ENCODE measurements at regions not wholly inside any gene's neighbourhood (a gene's known extent, or its start where the extent isn't known, plus 50 kb on each side); places are given as distances from the start of the nearest gene placed in this dataset.

DNA sequence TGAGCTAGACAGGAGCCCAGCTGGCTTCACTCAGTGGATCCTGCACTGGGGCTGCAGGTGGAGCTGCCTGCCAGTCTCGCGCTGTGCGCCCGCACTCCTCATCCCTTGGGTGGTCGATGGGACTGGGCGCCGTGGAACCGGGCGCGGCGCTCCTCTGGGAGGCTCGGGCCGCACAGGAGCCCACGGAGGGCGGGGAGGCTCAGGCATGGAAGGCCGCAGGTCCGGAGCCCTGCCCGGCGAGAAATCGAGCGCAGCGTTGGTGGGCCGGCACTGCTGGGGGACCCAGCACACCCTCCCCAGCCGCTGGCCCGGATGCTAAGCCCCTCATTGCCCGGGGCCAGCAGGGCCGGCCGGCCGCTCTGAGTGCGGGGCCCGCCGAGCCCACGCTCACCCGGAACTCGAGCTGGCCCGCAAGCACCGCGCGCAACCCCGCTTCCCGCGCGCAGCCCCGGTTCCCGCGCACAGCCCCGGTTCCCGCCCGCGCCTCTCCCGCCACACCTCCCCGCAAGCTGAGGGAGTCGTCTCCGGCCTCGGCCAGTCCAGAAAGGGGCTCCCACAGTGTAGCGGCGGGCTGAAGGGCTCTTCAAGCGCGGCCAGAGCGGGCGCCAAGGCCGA is 1130.5 kb upstream of the FLRT2 start (continued):
- TF ChIP-seq, protein P1, sequence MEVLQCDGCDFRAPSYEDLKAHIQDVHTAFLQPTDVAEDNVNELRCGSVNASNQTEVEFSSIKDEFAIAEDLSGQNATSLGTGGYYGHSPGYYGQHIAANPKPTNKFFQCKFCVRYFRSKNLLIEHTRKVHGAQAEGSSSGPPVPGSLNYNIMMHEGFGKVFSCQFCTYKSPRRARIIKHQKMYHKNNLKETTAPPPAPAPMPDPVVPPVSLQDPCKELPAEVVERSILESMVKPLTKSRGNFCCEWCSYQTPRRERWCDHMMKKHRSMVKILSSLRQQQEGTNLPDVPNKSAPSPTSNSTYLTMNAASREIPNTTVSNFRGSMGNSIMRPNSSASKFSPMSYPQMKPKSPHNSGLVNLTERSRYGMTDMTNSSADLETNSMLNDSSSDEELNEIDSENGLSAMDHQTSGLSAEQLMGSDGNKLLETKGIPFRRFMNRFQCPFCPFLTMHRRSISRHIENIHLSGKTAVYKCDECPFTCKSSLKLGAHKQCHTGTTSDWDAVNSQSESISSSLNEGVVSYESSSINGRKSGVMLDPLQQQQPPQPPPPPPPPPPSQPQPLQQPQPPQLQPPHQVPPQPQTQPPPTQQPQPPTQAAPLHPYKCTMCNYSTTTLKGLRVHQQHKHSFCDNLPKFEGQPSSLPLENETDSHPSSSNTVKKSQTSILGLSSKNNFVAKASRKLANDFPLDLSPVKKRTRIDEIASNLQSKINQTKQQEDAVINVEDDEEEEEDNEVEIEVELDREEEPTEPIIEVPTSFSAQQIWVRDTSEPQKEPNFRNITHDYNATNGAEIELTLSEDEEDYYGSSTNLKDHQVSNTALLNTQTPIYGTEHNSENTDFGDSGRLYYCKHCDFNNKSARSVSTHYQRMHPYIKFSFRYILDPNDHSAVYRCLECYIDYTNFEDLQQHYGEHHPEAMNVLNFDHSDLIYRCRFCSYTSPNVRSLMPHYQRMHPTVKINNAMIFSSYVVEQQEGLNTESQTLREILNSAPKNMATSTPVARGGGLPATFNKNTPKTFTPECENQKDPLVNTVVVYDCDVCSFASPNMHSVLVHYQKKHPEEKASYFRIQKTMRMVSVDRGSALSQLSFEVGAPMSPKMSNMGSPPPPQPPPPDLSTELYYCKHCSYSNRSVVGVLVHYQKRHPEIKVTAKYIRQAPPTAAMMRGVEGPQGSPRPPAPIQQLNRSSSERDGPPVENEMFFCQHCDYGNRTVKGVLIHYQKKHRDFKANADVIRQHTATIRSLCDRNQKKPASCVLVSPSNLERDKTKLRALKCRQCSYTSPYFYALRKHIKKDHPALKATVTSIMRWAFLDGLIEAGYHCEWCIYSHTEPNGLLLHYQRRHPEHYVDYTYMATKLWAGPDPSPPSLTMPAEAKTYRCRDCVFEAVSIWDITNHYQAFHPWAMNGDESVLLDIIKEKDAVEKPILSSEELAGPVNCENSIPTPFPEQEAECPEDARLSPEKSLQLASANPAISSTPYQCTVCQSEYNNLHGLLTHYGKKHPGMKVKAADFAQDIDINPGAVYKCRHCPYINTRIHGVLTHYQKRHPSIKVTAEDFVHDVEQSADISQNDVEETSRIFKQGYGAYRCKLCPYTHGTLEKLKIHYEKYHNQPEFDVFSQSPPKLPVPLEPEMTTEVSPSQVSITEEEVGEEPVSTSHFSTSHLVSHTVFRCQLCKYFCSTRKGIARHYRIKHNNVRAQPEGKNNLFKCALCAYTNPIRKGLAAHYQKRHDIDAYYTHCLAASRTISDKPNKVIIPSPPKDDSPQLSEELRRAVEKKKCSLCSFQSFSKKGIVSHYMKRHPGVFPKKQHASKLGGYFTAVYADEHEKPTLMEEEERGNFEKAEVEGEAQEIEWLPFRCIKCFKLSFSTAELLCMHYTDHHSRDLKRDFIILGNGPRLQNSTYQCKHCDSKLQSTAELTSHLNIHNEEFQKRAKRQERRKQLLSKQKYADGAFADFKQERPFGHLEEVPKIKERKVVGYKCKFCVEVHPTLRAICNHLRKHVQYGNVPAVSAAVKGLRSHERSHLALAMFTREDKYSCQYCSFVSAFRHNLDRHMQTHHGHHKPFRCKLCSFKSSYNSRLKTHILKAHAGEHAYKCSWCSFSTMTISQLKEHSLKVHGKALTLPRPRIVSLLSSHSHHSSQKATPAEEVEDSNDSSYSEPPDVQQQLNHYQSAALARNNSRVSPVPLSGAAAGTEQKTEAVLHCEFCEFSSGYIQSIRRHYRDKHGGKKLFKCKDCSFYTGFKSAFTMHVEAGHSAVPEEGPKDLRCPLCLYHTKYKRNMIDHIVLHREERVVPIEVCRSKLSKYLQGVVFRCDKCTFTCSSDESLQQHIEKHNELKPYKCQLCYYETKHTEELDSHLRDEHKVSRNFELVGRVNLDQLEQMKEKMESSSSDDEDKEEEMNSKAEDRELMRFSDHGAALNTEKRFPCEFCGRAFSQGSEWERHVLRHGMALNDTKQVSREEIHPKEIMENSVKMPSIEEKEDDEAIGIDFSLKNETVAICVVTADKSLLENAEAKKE (CRISPR knock-in tag; IDR thresholded peaks at IDR 0.05): no peak
- no peak for TF ChIP-seq CREB1 (CRISPR knock-in tag; IDR thresholded peaks at IDR 0.05; ENCODE audit: low read depth)
- TF ChIP-seq JUNB (IDR thresholded peaks at IDR 0.05; ENCODE audit: unreplicated experiment): no peak
- no peak for TF ChIP-seq ETS1 (IDR thresholded peaks at IDR 0.05)
- no peak for TF ChIP-seq EZH2phosphoT487 (IDR thresholded peaks at IDR 0.05; ENCODE audit: unreplicated experiment)

DNA sequence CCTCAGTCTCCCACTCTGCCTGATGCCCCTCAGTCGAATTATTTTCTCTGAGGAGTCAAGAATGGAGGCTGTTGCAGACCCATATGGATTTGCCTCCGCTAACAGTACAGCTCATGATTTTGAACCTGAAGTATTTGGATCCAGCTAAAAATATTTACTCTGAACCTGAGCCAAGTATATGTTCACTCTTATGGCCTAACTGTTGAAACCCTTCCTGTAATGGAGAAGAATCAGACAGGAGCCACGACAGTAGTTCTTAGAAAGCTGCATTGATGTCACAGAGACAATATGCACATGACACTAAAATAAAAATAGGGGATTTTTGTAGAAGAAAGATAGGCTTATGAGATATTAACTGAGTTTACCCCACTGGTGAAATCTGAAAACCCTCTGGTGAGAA is 1128.3 kb upstream of the FLRT2 start:
- Mint-ChIP-seq H3K9me3 (peaks cover 14% of the 10 kb centered on the region), H3K4me1 (peaks cover 16% of the 10 kb centered on the region), H3K27me3 (ENCODE audit: insufficient read depth, low read depth, poor library complexity) (peaks cover 3% of the 10 kb centered on the region), H3K4me3 (no peak overlapping the region), H3K36me3 (ENCODE audit: low read depth) (peaks cover 10% of the 10 kb centered on the region), H3K27ac (no peak overlapping the region)
- ATAC-seq: no peak
- no peak overlapping the region for H2AFZ ChIP-seq
- no peak overlapping the region for H3K4me3 ChIP-seq
- H3K27ac ChIP-seq (ENCODE audit: low read depth): no peak overlapping the region
- no peak overlapping the region for H3K4me2 ChIP-seq
- H3K4me1 ChIP-seq (ENCODE audit: insufficient read depth): no peaks in the 10 kb centered on the region; the same call in 1 of the 2 replicates
- H3K9me2 ChIP-seq (ENCODE audit: insufficient read depth): no peaks in the 10 kb centered on the region
- no peaks in the 10 kb centered on the region for H3F3A ChIP-seq (replicated peaks; ENCODE audit: low read depth)
- no peaks in the 10 kb centered on the region for H3K79me2 ChIP-seq (replicated peaks; ENCODE audit: insufficient read depth)
- H3K36me3 ChIP-seq (ENCODE audit: insufficient read depth): no peaks in the 10 kb centered on the region
- H4K20me1 ChIP-seq (replicated peaks; ENCODE audit: insufficient read depth): no peaks in the 10 kb centered on the region
- DNase-seq (ENCODE audit: low spot score): no peak
- no peaks in the 10 kb centered on the region for H3K27me3 ChIP-seq (ENCODE audit: insufficient read depth)
- TF ChIP-seq CREB1 (CRISPR knock-in tag; IDR thresholded peaks at IDR 0.05; ENCODE audit: low read depth) (no peak), ZNF114 (CRISPR knock-in tag; IDR thresholded peaks at IDR 0.05) (no peak), ETS1 (IDR thresholded peaks at IDR 0.05) (no peak), STAT1 (IDR thresholded peaks at IDR 0.05; ENCODE audit: unreplicated experiment) (no peak), JUNB (IDR thresholded peaks at IDR 0.05; ENCODE audit: unreplicated experiment) (no peak), ZNF331 (CRISPR knock-in tag; IDR thresholded peaks at IDR 0.05; ENCODE audit: low read depth) (no peak), REST (IDR thresholded peaks at IDR 0.05; ENCODE audit: unreplicated experiment) (no peak), NANOG (IDR thresholded peaks at IDR 0.05; ENCODE audit: borderline replicate concordance) (no peak)
- TF ChIP-seq, protein P2, sequence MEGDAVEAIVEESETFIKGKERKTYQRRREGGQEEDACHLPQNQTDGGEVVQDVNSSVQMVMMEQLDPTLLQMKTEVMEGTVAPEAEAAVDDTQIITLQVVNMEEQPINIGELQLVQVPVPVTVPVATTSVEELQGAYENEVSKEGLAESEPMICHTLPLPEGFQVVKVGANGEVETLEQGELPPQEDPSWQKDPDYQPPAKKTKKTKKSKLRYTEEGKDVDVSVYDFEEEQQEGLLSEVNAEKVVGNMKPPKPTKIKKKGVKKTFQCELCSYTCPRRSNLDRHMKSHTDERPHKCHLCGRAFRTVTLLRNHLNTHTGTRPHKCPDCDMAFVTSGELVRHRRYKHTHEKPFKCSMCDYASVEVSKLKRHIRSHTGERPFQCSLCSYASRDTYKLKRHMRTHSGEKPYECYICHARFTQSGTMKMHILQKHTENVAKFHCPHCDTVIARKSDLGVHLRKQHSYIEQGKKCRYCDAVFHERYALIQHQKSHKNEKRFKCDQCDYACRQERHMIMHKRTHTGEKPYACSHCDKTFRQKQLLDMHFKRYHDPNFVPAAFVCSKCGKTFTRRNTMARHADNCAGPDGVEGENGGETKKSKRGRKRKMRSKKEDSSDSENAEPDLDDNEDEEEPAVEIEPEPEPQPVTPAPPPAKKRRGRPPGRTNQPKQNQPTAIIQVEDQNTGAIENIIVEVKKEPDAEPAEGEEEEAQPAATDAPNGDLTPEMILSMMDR (conservative IDR thresholded peaks at IDR 0.05; ENCODE audit: low read depth in 2 of 2): no peak

Measured in GM23338 (cell line).